DMS53 treated with DMSO at 0.1 percent for 48 hours (cell line): ENCODE measurements at regions not wholly inside any gene's neighbourhood (a gene's known extent, or its start where the extent isn't known, plus 50 kb on each side); places are given as distances from the start of the nearest gene placed in this dataset.
"Not testable (repeated sequence)": the region's sequence is repeated elsewhere in the genome, so short reads cannot be mapped to it uniquely, and the experiment has no call there.

Experiments used
- DNase-seq: peaks from one replicate; lab custom pipeline; 2025; ENCODE audit not compliant: unreplicated experiment; lab: John Stamatoyannopoulos, UW

DNA sequence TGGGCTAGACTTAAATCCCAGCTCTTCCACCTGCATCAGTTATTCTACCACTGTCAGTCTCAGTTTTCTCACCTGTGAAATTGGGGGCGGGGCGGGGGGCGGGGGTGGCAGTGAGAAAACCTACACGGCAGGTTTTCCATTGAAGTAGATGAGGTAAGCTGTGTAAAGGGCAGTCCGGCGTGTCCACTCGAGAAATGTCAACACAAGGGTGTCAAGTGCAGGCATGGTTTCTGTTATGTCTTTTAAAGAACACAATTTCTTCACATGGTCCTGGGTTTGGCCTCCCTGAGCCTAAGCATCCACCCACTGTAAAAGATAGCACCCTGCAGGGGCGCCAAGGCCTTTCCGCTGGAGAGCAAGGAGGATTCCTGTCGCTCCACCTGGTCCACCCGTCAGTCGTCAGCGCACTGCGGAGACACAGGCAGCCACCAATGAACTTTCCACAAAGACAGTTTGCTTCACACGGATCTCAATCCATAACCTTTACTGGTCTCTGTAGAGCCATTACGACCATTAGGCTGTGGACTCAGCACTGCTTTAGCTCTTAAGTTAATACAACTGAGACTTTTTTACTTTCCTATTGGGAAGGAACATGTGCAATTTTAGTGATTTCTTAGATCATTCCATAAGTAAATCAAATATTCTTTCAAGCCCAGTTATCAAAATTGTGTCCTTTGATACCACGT lies 99.5 kb upstream of the FOXB1 start:
- DNase-seq: peak; percentile 81

DNA sequence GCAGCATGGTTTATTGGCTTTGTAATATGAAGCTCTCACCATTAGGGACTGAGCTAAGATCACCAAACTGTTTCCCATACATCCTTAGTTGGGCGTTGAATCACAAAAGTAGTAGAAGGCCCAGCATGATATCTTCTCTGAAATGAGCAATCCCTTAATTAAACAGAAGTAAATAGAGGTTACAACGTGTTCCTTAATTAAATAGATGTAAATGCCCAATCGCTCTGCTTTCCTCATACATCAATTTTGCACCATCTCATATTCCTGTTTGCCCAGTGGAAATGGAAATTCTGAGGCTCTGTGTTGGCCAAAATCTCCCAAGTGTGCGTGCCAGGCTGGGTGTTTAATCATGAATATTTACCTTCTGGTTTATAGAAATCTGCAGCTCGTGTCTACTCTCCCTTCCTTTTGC lies 107.4 kb upstream of the FOXB1 start:
- no peak for DNase-seq

DNA sequence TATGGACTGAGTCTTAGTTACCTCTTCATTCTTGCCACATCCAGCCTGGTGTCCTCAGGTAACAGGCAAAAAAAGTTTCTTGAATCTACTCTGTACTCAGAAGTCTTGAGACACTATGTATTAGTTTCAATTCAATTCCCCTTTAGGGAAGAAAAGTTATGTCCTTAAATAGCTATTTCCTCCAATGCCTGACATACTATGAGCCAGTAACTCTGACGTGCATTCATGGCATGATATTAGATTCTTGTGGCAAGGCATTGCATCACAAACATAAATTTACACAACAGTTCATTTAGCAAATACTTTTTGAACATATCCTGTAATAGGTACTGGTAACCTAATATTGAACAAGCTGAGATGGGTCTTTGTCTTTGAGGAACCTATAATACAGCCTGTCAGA lies 109.3 kb upstream of the FOXB1 start:
- no peak for DNase-seq

DNA sequence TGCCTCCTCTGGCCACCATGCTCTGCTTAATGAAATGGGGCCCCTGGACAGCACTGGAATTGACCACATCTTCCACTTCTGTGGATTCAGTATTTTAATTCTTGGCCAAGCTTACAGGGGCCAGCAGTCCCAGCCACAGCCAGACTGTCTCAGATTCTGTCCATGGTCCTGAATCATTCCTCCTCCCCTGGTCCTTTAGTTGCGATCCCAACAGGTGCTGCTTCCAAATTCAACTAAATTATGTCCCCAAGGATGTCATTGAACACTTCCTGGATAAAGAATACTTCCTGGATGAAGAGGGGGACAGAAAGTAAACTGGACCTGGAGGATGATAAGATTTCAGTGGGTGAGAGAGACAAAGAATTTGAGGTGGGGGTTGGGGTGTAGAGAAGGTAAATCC lies 111.1 kb upstream of the FOXB1 start:
- no peak for DNase-seq

DNA sequence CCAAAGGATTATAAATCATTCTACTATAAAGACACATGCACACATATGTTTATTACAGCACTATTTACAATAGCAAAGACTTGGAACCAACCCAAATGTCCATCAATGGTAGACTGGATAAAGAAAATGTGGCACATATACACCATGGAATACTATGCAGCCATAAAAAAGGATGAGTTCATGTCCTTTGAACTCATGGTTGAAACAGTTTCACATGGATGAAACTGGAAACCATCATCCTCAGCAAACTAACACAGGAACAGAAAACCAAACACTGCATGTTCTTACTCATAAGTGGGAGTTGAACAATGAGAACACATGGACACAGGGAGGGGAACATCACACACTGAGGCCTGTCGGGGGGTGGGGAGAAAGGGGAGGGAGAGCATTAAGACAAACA lies 116.2 kb upstream of the FOXB1 start:
- DNase-seq: not testable (repeated sequence)

DNA sequence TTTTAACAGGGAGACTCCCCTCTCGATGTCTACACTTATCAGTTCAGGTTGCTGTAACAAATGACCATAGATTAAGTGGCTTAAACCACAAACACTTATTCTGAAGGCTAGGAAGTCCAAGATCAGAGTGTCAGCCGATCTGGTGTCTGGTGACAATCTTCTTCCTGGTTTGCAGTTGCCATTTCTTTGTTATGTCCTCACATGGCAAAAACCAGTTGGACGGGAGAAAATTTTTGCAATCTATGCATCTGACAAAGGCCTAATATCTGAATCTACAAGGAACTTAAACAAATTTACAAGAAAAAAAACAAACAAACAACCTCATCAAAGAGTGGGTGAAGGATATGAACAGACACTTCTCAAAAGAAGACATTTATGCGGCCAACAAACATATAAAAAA lies 116.9 kb upstream of the FOXB1 start:
- DNase-seq: no peak

DNA sequence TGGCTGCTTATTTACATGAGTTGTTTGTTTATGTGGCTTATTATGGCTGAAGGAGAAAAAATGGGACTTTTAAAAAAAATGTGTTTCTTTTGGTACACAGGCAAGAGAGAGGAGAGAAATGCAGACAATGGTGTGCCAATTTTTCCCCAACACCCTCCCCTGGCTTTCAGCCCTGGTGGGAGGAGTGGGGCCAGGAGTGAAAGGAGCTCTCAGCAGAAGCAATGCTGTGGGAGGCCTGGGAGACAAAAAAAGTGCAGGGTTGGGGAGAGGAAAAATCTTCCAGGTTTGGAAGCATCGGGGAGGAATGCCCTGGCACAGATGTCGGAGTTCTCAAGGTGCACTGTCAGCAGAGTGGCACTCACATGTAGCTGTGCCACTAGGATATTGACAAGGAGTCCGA lies 117.7 kb upstream of the FOXB1 start:
- no peak for DNase-seq

DNA sequence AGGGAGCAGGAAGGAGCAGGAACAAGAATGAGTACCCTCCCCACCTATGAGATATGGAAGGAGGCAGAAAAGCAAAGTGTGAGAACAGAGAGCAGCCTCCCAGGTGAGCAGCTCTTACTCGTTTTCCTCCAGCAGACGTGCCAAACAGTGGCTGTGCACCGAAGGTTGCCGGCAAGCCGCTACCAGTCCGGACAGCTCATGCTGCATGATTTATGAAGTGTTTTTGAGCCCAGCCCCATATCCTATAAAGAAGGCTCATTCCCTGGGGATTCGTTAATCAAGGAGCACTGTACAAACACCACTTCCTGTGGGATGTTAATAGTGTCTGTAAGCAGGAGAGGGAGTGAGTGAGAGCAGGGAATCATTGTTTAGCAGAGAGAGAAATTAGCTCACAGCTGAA lies 118.3 kb upstream of the FOXB1 start:
- peak; percentile 7 for DNase-seq

DNA sequence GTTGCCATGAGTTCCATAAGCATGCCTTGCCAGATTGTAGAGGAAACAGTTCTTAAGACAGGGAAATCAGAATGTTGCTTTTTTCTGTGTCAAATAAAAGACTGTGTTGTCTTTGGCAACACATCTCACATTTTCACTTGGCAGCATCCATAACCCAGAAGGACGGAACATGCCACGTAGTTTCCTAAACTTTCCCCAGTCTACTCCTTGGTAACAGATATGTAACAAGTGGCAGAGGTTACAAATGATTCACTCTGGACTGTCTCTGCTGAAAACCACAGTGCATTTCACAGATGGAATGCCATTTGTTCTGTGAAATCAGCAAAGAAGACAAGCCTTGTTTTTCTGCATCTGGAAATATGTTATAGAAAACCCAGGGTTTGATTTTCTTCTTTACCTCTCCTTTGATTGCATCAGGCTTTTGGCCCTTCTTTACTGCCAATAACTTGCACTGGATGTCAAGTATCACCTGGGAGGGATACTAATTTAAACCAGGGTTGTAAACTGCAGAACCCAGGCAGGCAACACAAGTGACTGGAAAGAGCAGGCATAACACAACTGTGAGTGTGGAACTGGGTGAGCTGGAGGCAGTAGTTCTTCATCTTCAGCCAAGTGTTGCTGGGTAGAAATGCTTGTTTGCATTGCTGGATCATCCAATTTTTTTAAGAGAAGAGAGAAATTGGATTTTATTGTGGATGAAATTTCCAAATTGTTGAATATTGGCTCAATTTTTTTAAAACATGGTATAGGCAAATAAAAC lies 124.4 kb upstream of the FOXB1 start:
- DNase-seq: no peak

DNA sequence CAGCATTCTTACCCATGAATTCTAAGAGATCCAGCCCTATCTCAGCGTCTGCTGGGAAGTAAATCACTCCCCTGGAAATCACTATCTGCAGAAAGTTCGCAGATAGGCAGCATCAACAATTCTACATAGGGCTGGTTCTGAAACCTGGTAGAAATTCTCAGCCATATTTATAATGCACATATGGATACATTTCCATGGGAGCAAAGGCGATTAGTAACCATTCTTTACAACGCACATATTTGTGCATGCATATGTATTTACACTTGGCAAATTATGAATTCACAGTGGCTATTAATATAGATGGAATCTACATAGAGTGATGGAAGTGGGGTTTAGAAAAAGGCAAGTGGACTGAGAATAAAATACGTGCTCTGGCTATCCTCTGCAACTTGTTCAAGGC lies 128.0 kb upstream of the FOXB1 start:
- no peak for DNase-seq

DNA sequence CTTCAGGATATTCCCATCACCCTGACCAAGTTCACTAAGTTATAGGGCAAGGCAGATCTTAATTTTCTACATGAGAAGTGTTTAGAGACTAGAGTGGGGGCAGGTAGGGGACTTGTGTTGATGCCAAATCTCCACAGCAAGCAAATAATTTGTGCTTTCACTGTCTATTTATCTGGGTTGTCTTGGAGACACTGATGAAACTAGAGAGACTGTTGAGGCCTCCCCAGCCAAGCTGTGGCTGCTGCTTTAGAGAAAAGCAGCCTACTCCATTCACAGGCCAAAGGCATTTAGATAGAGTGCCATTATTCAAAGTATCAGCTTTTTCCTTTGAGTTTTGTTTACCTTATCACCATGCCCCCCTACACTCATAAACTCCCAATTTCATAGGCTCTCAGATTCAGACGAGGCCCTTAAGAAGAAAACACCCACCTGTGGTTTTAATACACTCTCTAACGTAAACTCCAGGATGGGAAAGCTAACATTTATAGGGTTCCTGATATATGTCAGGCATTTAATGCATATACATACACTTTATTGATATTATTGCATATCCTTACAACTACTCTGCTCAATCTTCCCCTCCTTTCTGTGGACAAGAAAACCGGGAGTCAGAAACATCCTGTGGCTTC lies 130.4 kb upstream of the FOXB1 start:
- DNase-seq: no peak

DNA sequence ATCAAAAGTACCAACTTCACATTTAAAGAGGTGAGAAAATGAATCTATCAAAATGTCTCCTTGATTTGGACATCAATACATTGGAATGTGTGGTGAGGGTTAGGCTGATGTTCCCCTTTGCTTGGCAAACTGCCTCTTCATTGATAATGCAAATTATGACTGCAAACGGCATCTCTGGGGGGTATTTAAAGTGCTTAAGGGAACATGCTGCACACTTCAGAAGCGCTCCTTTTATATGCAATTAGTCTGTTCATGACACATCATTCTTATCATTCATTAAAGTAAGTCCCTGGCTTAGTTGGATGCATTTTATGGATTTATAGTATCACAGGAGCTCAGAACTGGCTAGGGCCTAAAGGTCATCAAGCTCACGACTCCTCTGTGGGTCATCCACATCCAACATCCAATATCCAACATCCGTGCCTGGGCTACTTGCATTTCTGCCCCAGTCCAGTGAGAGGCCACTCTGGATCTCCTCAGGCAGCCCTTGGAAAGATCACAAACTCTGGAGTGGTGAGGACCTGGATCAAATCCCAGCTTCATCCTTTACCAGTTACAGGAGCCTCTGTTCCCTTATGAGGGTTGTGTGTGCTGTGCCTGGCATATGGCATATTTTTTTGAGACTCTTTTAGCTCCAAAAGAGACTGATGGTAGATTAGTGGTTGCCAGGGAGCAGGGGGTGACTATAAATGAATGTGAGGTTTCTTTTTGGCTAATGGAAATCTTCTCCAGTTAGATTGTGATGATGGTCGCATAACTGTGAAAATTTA lies 136.8 kb upstream of the FOXB1 start:
- DNase-seq: no peak

DNA sequence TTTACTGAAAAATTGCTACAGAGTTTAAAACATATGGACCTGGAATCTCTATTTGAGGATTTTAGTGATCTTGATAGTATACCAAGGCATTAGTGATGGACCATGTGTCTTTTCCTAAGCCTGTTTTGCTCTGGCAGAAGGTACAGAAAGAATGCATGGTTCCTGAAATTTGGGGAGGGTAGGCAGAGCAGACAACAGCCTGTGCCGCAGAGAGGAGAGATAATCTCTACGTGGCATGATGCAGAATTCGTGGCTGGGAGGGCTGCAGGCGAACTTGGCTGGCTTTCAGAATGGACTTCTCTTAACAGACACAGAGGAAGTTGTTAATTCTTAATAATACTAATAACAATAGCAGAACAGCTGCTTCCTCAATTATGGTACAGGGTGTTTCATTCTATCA lies 137.5 kb upstream of the FOXB1 start:
- DNase-seq: no peak

DNA sequence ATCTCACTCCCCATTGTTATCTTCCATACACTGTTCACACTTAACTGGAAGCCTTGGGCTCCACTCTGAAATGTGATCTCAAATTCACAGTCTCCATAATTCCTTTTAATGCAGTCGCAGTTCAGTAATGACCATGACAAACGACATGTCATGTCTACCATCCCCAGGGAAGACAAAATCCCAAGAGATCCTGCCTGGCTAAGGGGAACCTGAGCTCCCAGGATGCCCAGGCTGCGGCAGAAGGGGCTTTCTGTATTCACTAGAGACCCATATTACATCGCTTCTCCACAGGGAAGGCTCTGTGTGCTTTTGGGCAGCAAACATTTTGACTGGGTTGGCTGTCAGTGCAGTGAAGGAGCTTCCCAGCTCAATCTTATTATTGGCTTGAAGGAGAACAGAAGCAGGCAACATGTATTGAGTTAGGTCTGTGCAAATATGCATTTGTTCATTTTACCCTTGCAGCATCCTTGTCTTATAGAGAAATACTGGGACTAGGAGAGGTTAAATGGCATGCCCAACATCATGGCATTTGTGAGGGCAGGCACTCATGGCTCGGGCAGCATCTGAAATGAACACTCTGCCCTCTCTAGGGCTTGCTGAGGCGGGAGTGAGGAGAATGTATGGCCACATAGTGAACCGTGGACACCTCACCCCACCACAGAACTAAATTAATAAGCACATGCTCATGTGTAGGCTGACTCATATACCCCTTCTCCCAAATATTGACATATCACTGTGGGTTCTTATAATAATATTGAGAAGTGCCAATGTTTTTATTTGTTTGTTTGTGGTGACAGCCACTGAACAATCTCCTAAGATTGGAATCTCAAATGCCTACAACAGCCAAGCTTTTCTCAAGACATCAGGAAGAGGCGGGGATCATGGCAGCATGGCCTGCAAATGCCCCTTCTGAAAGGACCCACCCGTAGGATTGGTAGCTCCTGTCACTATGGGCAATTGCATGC lies 141.6 kb upstream of the FOXB1 start:
- no peak for DNase-seq

DNA sequence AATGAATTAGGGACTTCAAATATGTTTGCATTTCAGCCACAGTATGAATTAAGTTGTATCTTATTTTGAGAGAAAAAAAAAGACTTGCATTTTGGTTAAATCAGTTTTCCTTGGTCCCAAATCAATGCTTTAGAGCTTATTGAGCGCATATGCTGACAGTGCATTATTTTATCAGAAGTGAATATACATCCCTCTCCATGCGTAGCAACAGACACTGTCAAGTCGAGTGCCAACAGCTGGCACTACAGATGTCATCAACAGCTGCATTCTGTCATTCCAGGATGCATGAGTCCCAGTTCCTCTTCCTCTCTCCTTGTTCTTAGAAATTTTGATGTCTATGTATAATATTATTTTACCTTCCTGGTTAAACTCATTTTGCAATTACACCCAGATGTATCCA lies 156.1 kb upstream of the FOXB1 start:
- DNase-seq: no peak

DNA sequence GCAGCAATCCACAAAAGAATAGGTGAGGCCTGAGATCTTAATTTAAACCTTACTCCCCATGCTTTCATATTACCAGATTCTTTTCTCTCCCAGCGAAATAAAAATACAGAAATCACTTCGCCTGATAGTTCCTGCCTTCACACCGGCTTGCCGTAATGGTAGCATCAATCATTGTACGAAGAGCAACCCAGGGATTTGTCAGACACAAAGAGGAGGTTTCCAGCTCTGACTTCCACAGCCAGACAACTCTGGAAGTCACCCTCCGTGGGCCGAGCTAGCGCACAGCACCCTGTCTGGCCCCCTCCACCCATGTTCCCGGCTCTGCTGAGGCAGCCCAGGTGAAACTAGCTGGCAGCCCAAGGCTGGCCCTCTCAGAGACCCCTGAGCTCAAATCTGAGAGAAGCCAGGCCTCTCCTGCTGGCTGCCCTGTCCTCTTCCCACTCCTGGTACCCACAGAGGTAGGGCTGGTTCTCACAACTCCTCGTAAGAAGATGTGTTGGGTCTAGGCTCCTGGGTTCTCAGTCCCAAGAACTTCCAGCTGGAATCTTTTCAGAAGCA lies 156.9 kb upstream of the BNIP2 start:
- no peak for DNase-seq

DNA sequence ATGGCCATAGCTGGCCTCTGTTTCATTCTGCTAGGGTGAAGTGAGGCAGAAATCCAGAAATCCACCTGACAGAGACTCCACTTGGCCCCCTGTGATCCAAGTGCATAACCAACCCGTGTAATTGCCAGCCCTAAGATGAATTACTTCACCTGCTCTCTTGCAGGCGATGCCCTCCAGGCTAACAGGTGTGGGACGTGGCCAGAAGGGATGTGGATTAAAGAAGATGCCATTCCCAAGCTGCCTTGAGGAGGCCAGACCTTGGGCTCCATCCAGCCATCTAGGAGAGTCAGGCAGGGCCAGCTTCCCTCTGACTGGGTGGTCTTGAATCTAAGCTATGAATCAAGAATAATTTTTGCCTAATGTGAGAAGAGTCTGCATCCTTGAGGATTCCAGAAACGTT lies 154.5 kb upstream of the BNIP2 start:
- no peak for DNase-seq

DNA sequence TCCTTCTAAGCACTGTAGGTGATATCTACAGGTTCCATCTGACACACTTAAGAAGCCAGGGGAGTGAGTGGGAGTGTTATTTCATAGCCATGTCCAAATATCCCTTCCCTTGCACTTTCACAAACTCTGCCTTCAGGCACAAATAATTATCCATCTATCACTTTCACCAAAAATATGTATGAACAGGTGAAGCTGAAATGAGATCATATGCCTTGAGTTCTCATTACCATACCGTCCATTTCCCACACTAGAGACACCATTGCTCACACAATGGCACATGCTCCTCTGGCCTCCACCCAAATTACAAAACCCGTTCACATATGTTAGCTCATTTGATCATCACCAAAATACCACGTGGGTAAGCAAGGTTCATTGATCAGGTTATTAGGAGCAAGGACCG lies 151.9 kb upstream of the BNIP2 start:
- no peak for DNase-seq

DNA sequence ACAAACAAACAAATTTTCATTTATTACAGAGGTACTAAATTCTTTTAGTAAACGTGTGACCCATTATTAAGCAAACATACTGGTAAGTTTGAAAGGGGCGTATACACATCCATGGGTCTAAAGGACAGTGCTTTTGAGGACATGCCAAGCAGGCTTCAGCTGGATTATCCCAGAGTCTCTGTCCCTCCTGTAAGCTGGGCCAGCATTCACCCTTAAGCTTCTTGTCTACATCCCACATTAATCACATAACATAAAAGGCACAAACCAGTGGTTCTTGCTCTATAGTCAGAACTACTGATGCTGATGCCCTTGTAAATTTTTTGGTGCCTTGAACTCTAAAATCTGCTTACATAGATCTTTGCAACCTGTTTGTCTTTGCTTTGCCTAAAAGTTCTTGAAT lies 150.8 kb upstream of the BNIP2 start:
- DNase-seq: no peak

DNA sequence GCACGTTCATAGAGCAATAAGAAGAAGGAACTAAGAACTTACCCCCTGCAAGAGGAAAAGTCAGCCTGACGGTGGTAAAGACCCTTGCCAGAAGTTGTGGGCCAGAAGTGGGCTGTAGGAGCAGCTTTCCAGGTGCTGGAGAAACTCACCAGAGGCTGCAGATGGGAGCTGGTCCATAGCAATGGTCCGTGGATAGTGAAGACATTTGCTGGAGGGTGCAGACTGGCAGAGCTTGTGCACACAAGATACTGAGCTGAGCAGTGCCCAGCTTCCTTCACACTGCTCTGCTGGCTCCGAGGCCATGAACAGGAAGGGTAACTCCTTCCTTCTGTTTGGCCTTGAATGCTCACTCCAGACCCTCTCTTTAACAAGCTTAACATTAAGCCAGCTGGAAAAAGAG lies 149.8 kb upstream of the BNIP2 start:
- no peak for DNase-seq
